HG03520 (cell line): ENCODE measurements at regions not wholly inside any gene's neighbourhood (a gene's known extent, or its start where the extent isn't known, plus 50 kb on each side); places are given as distances from the start of the nearest gene placed in this dataset.
"Not testable (repeated sequence)": the region's sequence is repeated elsewhere in the genome, so short reads cannot be mapped to it uniquely, and the experiment has no call there.

ENCODE experiments used
- ATAC-seq: cut with Tn5 transposase; IDR thresholded peaks from one replicate; pipeline ENCODE4 v1.9.1; 2021; ENCODE audit warnings: mild to moderate bottlenecking, moderate library complexity; ENCODE audit not compliant: unreplicated experiment

DNA sequence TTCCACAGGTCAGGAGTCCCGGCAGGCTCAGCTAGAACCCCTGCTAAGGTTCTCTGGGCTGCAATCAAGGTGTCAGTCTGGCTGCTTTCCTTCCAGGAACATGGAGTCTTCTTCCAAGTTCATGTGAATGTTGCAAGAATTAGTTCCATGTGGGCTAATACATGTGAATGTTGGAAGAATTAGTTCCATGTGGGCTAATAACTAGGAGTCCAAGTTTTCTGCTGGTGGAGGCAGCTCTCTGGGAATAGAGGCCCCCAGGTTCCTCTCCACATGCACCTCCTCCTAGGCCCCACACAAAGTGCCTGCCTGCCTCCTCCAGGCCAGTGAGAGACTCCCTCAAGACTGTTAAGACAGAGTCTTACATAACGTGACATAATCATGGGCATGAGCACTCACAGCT lies 140.8 kb upstream of the SLC35G4 start:
- no peak for ATAC-seq

DNA sequence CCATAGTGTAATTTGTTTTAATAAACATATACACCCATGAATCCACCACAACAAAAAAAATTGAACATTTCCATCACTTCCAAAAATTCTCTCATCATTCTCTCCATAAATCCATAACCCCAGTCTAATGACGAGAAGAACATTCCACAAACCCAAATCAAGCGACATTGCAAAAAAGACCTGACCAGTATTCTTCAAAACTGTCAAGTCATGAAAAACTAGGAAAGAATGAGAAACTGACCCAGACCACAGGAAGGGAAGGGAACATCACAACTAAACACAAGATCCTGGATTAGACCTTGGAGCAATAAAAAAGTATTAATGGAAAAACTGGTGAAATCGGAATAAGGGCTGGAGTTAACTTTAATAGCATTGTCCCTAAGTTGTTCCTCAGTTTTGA lies 141.3 kb upstream of the SLC35G4 start:
- ATAC-seq = no peak

DNA sequence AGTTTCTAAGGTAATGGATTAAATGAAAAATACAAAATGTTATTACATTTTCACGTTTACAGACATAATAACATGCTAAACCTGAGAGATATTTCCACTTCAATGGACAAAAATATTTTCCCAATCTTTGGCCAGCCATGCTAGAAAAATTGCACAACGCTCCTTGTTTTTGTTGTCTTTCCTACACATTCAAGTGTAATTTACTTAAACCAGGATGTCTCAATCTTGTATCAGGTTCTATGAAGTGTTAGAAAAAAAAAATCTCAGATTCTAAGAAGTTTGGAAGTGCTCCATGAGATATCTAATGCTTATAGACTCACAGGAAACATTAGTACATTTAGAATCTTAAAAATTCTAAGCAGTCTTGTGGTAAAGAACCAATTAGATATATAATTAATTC lies 141.8 kb upstream of the SLC35G4 start:
- no peak for ATAC-seq

DNA sequence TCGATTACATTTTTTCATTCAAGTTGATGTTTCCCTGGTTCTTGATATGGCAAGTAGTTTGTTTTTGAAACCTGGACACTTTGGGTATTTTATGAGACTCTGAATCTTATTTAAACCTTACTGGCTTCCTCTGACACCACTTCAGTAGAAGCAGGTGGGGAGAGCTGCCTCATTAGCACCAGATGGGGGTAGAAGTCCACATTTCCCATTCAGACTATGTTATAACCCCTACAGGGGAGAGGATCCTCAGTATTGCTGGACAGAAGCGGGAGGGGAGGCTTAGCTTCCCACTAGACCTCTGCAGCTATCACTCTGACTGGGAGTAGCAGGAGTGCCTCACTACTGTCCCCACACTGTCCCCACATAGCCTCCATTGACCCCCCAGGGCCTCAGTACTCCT lies 145.3 kb upstream of the SLC35G4 start:
- ATAC-seq = no peak

DNA sequence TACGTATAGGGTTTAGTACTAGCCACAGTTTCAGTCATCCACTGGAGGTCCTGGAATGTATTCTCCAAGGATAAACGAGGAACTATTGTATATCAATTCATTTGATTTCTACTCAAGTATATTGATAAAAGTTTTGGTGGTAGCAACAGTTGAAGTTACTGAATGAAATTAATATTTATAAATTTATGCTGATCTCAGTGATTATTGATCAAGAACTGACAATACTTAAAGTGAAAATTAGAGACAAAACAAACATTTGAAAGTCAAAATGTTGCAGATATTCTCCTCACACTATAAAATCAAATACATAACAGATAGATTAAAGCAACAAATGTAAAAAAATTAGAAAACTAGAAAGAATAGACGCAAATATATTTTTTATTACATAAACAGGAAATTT lies 150.9 kb upstream of the SLC35G4 start:
- no peak for ATAC-seq

DNA sequence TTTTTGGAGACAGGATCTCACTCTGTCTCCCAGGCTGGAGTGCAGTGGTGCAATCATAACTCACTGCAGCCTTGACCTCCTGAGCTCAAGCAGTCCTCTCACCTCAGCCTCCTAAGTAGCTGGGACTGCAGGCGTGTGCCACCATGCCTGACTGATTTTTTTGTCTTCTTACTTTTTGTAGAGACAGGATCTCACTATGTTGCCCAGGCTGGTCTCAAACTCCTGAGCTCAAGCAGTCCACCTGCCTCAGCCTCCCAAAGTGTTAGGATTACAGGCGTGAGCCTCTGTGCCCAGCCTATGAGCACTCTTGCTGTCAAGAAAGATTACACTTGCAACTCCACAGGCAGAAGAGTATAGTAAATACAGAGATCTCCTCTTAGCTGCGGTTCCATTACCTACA lies 151.5 kb upstream of the SLC35G4 start:
- not testable (repeated sequence) for ATAC-seq

DNA sequence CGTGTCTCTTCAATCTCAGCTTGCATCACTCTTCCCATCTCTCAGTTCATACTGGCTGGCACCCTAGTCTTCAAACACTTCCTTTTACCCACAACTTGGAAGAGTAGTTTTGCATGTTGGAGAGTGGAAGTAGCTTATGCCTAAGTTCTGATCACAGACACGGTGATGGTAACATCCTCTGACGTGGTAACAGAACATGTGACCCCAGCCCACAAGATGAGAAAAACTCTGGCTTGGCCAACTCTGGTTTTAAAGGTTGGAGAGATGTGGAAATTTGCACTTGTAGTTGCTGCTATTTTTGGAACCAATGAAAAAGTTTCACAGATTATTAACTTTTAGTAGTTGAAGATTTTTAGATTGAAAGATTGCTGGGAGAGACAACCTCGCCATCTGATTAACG lies 155.4 kb upstream of the SLC35G4 start:
- no peak for ATAC-seq

DNA sequence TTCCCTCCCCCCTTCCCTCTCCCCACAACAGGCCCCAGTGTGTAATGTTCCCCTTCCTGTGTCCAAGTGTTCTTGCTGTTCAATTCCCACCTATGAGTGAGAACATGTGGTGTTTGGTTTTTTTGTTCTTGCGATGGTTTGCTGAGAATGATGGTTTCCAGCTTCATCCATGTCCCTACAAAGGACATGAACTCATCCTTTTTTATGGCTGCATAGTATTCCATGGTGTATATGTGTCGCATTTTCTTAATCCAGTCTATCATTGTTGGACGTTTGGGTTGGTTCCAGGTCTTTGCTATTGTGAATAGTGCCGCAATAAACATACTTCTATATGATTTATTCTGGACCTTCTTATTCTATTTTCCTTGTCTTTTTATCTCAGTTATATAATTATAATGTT lies 165.2 kb upstream of the SLC35G4 start:
- ATAC-seq = not testable (repeated sequence)

DNA sequence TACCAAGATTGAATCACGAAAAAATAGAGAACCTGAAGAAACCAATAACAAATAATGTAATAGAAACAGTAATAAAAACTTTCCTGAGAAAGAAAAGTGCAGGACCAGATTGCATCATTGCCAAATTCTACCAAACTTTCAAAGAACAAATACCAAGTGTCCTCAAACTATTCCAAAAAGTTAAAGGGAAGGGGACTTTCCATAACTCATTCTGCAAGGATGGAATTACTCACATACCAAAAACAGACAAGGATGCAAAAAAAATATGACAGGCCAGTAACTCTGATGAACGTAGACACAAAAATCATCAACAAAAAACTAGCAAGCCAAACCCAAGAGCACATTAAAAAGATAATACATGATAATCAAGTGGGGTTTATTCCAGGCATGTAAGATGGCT lies 172.3 kb upstream of the SLC35G4 start:
- no peak for ATAC-seq

DNA sequence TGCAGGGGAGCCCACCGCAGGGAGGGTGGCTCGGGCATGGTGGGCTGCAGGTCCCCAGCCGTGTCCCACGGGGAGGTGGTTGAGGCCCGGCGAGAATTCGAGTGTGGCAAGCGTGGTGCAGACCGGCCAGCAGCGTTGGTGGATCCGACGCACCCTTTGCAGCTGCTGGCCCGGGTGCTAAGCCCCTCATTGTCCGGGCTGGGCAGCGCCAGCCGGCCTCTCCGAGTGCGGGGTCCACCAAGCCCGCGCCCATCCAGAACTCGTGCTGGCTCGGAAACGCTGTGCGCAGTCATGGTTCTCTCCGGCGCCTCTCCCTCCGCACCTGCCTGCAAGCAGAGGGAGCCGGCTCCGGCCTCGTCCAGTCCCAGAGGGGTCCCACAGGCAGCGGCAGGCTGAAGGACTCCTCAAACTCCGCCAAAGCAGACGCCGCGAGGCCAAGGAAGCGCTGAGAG lies 177.0 kb upstream of the SLC35G4 start:
- ATAC-seq = no peak

DNA sequence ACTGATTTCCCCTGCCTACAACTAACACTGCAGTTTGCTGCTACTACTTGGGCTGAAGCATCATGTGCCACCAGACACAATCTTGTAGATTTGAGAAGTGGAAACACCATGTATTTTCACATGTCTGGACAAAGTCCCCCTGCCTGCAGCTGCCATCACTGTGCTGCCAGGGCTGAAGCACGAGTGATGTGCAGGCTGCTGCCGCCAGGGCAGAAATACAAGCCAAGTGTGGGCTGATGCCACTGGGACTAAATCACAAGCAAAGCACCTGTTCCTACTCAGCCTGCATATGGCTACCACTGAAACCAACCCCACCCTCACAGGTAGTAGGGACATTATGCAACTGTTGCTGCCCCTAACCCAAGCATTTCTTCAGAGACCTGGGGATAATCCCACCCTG lies 179.5 kb upstream of the SLC35G4 start:
- no peak for ATAC-seq

DNA sequence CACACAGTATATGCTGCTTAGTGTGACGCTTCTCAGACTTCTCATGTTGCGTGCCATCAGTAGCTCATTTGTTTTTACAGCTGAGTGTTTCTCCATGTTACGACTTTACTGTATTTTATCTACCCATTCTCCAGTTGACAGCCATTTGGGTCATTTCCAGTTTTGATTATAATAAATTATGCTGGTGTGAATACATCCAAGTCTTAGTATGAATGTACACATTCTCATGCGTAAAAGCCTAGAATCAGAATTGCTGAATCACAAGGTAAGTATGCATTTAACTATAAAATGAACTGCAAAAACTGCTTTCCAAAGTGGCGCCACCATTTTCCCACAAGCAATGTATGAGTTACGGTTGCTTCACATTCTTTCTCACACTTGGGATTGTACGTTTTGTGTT lies 184.2 kb upstream of the SLC35G4 start:
- ATAC-seq = no peak

DNA sequence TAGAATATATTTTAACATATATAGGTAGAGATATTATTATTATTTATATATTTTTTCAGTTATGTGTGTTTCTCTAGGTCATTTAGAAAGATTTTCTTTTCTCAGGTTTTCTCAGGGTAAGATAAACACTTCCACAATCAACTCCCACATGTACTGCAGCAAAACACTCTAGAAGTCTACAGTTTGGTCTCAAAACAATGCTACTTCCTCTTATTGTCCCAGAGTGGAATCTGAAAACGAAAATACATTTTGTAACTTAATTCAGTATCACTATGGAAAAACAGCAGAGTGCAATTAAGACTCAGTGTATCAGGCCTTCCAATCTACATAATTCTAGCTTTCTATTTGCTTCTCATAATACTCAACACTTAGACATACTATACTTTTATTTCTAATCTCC lies 190.1 kb upstream of the SLC35G4 start:
- ATAC-seq = no peak

DNA sequence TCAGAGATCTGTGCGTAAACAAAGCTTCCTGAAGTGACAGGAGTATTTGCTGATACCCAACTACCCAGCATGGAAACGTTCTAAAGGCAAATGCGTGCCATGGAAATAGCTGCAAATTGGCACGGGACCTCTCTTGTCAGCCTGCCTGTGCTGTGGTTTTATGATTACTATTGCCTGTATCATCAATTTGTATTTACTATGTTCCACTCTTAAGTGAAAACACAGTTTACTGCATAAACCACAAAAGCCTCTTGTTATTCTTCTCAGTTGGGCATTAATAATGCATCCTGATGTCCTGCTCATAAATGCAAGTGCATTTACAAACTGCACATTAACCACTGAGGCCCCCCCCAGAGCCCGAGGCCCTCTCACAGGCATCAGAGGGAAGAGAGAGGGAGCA lies 196.6 kb upstream of the SLC35G4 start:
- ATAC-seq = no peak

DNA sequence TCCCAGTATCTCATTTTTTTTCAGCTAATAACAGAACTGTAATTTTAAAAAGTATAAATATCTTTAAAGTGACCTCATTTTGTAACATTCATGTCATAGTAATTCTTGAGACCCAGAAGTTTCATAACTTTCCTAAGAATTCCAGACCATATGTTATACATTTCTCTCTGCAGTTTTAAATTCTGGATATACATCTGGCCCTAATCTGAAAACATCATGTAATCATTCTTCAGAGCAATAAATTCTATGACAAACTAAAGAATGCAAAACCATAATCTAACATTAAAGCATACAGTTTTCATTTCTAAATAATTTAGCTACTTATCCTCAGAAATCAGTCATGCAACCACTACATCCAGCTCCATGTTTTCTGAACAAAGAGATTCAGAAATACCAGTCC lies 198.3 kb upstream of the SLC35G4 start:
- ATAC-seq = no peak

DNA sequence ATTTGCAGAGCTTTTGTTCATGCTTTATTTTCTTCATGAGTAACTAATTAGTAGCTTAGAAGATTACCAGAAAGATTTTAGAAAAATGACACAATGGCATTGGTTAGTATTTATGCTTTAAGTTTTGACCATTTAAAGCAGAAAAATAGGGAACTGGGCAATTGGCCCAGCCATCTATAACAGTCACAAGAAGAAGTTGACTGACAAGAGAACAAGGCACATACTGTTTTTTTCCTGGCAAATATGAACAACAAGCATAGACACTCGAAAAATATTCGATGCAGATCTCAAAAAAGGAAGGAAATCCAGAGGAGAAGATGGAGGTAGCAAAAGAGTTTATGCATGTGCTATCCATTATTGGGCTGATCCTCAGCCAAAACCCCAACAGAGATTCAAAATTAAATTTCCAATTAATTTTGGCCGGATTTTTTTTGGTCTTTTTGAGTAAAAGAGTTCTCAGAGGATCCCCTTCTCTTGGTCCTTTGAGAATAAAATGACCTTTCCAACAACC lies 200.8 kb upstream of the SLC35G4 start:
- ATAC-seq = no peak

DNA sequence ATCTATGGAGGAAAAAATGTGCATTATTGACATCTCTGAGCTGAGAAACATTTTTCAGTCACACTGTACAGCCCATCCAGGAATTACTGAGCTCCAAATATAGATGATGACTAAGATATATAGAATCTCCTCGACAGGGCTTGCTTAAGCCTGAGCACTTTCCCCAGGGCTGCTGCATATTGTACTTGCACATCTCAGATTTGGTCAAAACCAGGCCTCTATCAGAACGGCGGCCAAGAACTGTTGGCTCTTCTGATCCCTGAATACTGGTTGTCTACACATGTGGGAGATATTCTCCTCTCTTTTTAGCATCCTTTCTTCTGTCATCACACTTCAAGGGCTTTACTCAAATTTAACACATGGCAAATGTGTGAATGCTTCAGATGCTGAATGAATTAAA lies 201.5 kb upstream of the SLC35G4 start:
- no peak for ATAC-seq

DNA sequence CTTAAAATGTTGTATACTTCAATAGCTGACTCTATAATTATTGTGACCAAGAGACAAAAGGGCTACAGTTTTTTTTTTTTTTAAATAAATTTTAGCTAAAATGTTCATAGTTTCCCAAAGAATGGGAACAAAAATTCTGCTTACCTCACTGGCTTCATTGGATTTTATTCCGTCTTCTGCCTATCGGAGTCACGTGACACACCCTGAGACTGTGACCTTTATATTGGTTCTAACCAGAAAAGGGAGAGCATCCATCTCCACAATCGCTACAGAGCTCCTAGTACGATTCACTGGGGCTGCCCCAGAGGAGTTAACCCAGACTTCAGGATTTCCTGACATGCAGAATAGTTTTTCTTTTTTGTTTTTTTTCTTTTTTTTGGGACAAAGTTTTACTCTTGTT lies 203.6 kb upstream of the SLC35G4 start:
- no peak for ATAC-seq

DNA sequence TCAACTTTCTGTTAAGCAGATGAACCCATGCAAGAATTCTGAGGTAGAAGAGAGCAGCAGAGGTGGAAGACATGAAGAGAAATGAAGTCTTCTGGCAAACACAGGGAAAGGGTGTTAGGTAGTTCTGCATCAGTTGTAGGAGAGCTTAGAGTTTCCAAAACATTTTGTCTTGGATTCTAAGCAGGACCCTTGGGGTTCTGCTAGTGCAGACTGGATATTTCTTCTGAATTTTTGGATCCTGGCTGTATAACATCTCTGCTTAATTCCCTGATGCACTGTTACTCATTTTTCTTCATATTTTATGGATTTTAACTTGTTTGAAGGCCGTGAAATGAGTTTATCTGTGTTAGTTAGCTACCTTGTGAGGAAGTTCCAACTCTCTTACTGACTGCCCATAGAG lies 208.7 kb upstream of the SLC35G4 start:
- no peak for ATAC-seq

DNA sequence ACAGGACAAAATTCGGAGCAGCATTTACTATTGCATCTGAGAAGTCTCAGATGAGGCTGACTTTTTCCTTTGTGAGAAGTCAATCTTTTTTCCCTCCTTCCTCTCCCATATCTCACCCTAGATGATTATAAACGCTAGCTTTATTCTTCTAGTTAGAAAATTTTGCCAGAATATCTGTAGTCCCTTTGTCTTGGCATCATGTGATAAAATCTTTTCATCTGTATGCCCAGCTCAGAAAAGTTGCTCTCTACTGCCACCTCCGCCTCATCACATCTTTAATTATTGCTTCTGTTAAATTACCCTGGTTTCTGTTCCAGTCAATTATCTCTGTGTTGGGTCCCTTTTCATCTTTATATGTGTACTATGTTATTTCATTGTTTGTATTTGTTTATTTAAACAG lies 210.8 kb upstream of the SLC35G4 start:
- ATAC-seq = no peak

DNA sequence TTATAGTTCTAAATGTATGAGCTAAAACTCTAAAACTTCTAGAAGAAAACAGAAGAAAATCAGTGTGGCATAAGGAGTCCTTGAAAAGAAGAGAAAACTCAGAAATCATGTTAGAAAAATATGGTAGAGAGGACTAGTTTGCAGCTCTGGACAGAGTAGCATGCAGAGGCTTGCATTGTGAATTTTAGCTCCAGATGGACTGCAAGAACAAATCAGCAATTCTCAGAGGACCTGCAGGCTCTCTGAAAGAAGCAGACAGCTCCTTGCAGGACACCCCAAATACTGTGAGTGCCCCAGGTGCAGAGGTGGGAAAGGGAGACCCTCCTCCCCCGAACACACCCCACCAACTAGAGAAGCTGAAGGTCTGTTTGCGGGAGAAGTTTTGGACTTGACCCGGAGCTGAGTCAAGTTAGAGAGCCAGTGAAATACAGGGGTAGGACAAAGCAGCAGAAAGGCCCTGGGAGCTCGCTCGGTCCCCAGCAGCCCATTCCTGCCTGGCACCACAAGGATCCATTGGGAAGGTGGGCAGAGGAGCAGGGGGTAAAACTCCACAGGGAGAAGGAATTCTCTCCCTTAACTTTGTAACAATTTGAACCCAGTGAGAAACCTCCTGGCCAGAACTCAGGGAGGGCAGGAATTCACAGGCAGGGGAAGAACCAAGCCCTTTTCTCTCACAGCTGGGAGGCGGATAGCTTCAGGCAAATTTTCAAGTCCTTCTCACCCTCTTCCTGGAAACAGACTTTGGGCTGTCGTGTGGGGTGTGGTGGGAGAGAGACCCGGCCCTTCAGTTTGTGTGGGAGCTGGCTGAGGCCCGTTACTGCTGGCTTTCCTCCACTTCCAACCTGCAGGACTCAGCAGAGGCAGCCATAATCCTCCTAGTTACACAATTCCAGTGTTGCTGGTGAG lies 216.2 kb upstream of the SLC35G4 start:
- no peak for ATAC-seq

DNA sequence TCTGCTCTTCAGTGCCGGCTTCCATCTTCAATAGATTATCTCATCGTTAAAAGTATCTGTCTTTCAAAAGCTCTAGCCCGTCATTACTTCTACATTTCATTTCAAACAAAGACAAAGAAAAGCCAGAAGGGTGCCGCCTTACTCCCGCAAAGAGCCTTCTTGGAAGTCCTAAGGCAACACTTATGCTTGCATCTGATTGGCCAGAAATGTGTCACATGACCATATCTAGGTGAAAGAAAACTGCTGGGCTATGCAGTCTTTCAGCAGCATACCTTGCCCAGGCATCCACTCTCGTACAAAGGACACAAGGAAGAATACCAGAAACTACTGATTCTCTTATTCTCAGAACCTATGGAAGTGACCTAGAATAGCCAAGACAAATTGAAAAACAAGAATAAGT lies 217.1 kb upstream of the SLC35G4 start:
- no peak for ATAC-seq

DNA sequence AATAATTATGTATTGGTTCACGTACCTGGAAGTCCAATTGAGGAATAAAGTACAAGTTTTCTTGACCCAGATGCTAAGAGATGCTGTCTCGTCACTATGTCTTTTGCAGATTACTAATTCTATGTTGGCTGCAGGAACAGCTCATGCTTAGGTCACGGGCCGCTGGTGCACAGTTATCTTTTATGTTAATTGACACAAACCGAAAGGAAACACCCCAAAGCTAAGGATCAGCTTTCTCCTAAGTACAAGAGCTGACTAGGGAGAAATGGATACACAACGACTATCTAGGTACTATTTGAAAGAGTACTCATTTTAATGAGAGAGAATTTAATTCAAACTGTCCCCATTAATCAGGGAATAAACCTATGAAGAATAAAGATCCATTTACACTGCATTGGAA lies 217.7 kb upstream of the SLC35G4 start:
- no peak for ATAC-seq
